H9 (cell line): ENCODE measurements at regions not wholly inside any gene's neighbourhood (a gene's known extent, or its start where the extent isn't known, plus 50 kb on each side); places are given as distances from the start of the nearest gene placed in this dataset.

Source experiments
- DNase-seq: peaks from one replicate; pipeline ENCODE4 v3.0.0-alpha.2; 2017
- H2AFZ ChIP-seq: one replicate; pipeline ENCODE4 v1.6.1; 2013; ENCODE audit warnings: mild to moderate bottlenecking, low read length, control low read depth, moderate library complexity
- H2AK5ac ChIP-seq: 2 replicates; pipeline ENCODE4 v1.6.1; 2013; ENCODE audit warnings: low read length, control low read depth, mixed read lengths; ENCODE audit not compliant: insufficient read length
- H2BK120ac ChIP-seq: one replicate; pipeline ENCODE4 v1.6.1; 2013; ENCODE audit warnings: low read depth, mild to moderate bottlenecking, low read length, control low read depth, inconsistent platforms; ENCODE audit not compliant: poor library complexity, severe bottlenecking
- H2BK12ac ChIP-seq: 2 replicates; pipeline ENCODE4 v1.6.1; 2013; ENCODE audit warnings: low read length, control low read depth, mixed read lengths, low read depth; ENCODE audit not compliant: insufficient read length
- H2BK15ac ChIP-seq: 2 replicates; pipeline ENCODE4 v1.6.1; 2013; ENCODE audit warnings: low read depth, low read length, control low read depth
- H2BK20ac ChIP-seq: one replicate; pipeline ENCODE4 v1.6.1; 2013; ENCODE audit warnings: low read depth, mild to moderate bottlenecking, low read length, control low read depth, inconsistent platforms; ENCODE audit not compliant: poor library complexity, severe bottlenecking
- H2BK5ac ChIP-seq: 2 replicates; pipeline ENCODE4 v1.6.1; 2013; ENCODE audit warnings: low read length, control low read depth, mixed read lengths; ENCODE audit not compliant: insufficient read length
- H3K14ac ChIP-seq: 2 replicates; pipeline ENCODE4 v1.6.1; 2013; ENCODE audit warnings: low read length, control low read depth; ENCODE audit not compliant: insufficient read depth
- H3K18ac ChIP-seq: 2 replicates; pipeline ENCODE4 v1.6.1; 2013; ENCODE audit warnings: low read depth, mild to moderate bottlenecking, mixed read lengths, low read length, control low read depth; ENCODE audit not compliant: insufficient read length
- H3K23ac ChIP-seq: 2 replicates; pipeline ENCODE4 v1.6.1; 2013; ENCODE audit warnings: low read length, control low read depth, mixed read lengths, low read depth; ENCODE audit not compliant: insufficient read length
- H3K23me2 ChIP-seq: 2 replicates; pipeline ENCODE4 v1.6.1; 2013; ENCODE audit warnings: low read depth, mild to moderate bottlenecking, mixed read lengths, low read length, control low read depth; ENCODE audit not compliant: insufficient read length, poor library complexity, severe bottlenecking
- H3K27ac ChIP-seq: 2 replicates; pipeline ENCODE4 v1.5.1; 2013; ENCODE audit warnings: low read length, control low read depth, mixed read lengths, low read depth; ENCODE audit not compliant: insufficient read length
- H3K27me3 ChIP-seq: 2 replicates; pipeline ENCODE4 v1.6.1; 2013; ENCODE audit warnings: low read length, control low read depth, inconsistent platforms; ENCODE audit not compliant: insufficient read depth
- H3K4ac ChIP-seq: 2 replicates; pipeline ENCODE4 v1.6.1; 2013; ENCODE audit warnings: low read depth, mild to moderate bottlenecking, control low read depth, inconsistent platforms, low read length, moderate library complexity
- H3K4me1 ChIP-seq: 2 replicates; pipeline ENCODE4 v1.6.1; 2013; ENCODE audit warnings: low read length, control low read depth, inconsistent platforms; ENCODE audit not compliant: insufficient read depth
- H3K4me2 ChIP-seq: 2 replicates; pipeline ENCODE4 v1.6.1; 2013; ENCODE audit warnings: low read length, control low read depth, mixed read lengths; ENCODE audit not compliant: insufficient read length, insufficient read depth
- H3K56ac ChIP-seq: 2 replicates; pipeline ENCODE4 v1.6.1; 2013; ENCODE audit warnings: low read depth, mild to moderate bottlenecking, mixed read lengths, low read length, control low read depth; ENCODE audit not compliant: insufficient read length
- H3K79me1 ChIP-seq: 2 replicates; pipeline ENCODE4 v1.6.1; 2013; ENCODE audit warnings: low read depth, mild to moderate bottlenecking, moderate library complexity, low read length, control low read depth, inconsistent platforms; ENCODE audit not compliant: insufficient read depth, poor library complexity, severe bottlenecking
- H3K79me2 ChIP-seq: 2 replicates; pipeline ENCODE4 v1.6.1; 2013; ENCODE audit warnings: low read length, control low read depth, inconsistent platforms; ENCODE audit not compliant: insufficient read depth
- H3K9ac ChIP-seq: 2 replicates; pipeline ENCODE4 v1.6.1; 2013; ENCODE audit warnings: low read length, control low read depth, mixed read lengths; ENCODE audit not compliant: insufficient read length; ENCODE audit errors: extremely low read depth
- H3K9me3 ChIP-seq: one replicate; pipeline ENCODE4 v1.6.1; 2013; ENCODE audit warnings: low read depth, low read length, inconsistent platforms; ENCODE audit not compliant: control insufficient read depth
- H3T11ph ChIP-seq: one replicate; pipeline ENCODE4 v1.6.1; 2013; ENCODE audit warnings: mild to moderate bottlenecking, low read length, control low read depth, inconsistent platforms
- H4K20me1 ChIP-seq: one replicate; pipeline ENCODE4 v1.6.1; 2013; ENCODE audit not compliant: control insufficient read depth, insufficient read length, insufficient read depth
- H4K5ac ChIP-seq: 2 replicates; pipeline ENCODE4 v1.6.1; 2013; ENCODE audit warnings: low read depth, mild to moderate bottlenecking, mixed read lengths, low read length, control low read depth; ENCODE audit not compliant: insufficient read length
- H4K8ac ChIP-seq: replicated peaks from 2 replicates; pipeline ENCODE4 v1.6.1; 2013; ENCODE audit warnings: low read length, control low read depth, mixed read lengths, low read depth; ENCODE audit not compliant: insufficient read length
- H4K91ac ChIP-seq: 2 replicates; pipeline ENCODE4 v1.6.1; 2013; ENCODE audit warnings: low read depth, mild to moderate bottlenecking, moderate library complexity, mixed read lengths, low read length, control low read depth; ENCODE audit not compliant: insufficient read length
- H3K27ac Mint-ChIP-seq, 3 experiments: 2 replicates in 2 of 3; 3 replicates in 1 of 3; pipeline ENCODE4 v1.8.0; 2020 to 2021; ENCODE audit warnings: mixed read lengths in 3 of 3, mild to moderate bottlenecking in 1 of 3, moderate library complexity in 1 of 3
- H3K27me3 Mint-ChIP-seq: 2 replicates; pipeline ENCODE4 v1.8.0; 2021; ENCODE audit warnings: low read depth, mild to moderate bottlenecking, moderate library complexity, mixed read lengths
- H3K36me3 Mint-ChIP-seq, 3 experiments: 2 replicates in 2 of 3; 3 replicates in 1 of 3; pipeline ENCODE4 v1.8.0; 2020 to 2021; ENCODE audit warnings: low read depth in 3 of 3, mixed read lengths in 3 of 3; ENCODE audit not compliant: insufficient read depth in 1 of 3
- H3K4me1 Mint-ChIP-seq, 2 experiments: 2 replicates each; pipeline ENCODE4 v1.8.0; 2020; ENCODE audit warnings: mixed read lengths in 2 of 2
- H3K4me3 Mint-ChIP-seq, 2 experiments: 2 replicates in 1 of 2; 3 replicates in 1 of 2; pipeline ENCODE4 v1.8.0; 2020 to 2021; ENCODE audit warnings: mild to moderate bottlenecking in 2 of 2, mixed read lengths in 2 of 2, moderate library complexity in 1 of 2
- H3K9me3 Mint-ChIP-seq, 2 experiments: 2 replicates in 1 of 2; 3 replicates in 1 of 2; pipeline ENCODE4 v1.8.0; 2020; ENCODE audit warnings: mild to moderate bottlenecking in 2 of 2, mixed read lengths in 2 of 2, moderate library complexity in 1 of 2
- CTCF ChIP-seq: fragments of 200-600 bp; sonication (generic); conservative IDR thresholded peaks from 3 replicates; pipeline ENCODE4 v1.8.0; 2021; ENCODE audit warnings: antibody characterized with exemption, mild to moderate bottlenecking
- WGBS: extraction: QIAGEN DNeasy Blood & Tissue Kit; methylation state at CpG from one replicate; pipeline ENCODE4 v1.1.7; 2013; ENCODE audit warnings: missing lambda C conversion rate, low lambda C conversion rate, mixed read lengths; ENCODE audit not compliant: insufficient read length; ENCODE audit errors: extremely low coverage; 5-methylcytosine and 5-hydroxymethylcytosine counted together

GRCh38 chr10:65275296-65275695, 1650.5 kb upstream of the LRRTM3 start:
- H3K4me3 Mint-ChIP-seq, result no peak overlapping the region
- Histone ChIP-seq H3K23ac (no peak overlapping the region), H3T11ph (no peak overlapping the region), H4K8ac (no peak overlapping the region), H4K91ac (no peak overlapping the region), H2BK20ac (no peak overlapping the region), H3K27ac (no peak overlapping the region), H3K23me2 (no peaks in the 10 kb centered on the region), H3K4ac (no peak overlapping the region), H2AFZ (no peak overlapping the region), H3K56ac (no peak overlapping the region), H3K27me3 (no peaks in the 10 kb centered on the region), H4K5ac (no peak overlapping the region), H3K14ac (no peak overlapping the region), H3K9me3 (no peaks in the 10 kb centered on the region), H4K20me1 (no peaks in the 10 kb centered on the region), H3K9ac (no peak overlapping the region), H3K4me1 (peaks cover 3% of the 10 kb centered on the region; the same call in 1 of the 2 replicates), H3K4me2 (no peak overlapping the region), H3K79me1 (no peaks in the 10 kb centered on the region), H2BK5ac (no peak overlapping the region), H2BK15ac (no peak overlapping the region), H2BK12ac (no peak overlapping the region), H3K18ac (no peak overlapping the region), H2AK5ac (no peak overlapping the region), H2BK120ac (no peak overlapping the region), H3K79me2 (no peaks in the 10 kb centered on the region)
- no CpG with 5 or more reads among the region's 4 CpGs for WGBS
- H3K36me3 Mint-ChIP-seq, result peaks cover 13 to 22% (median 14%) of the 10 kb centered on the region in 3 experiments
- H3K4me1 Mint-ChIP-seq, result peaks cover 26 to 27% of the 10 kb centered on the region in 2 experiments
- no peak for DNase-seq
- no peaks in the 10 kb centered on the region for H3K27me3 Mint-ChIP-seq
- H3K27ac Mint-ChIP-seq, result no peak overlapping the region
- H3K9me3 Mint-ChIP-seq, result peaks cover 13 to 26% of the 10 kb centered on the region in 2 experiments
- TF ChIP-seq CTCF, result no peak
